Psoas muscle (tissue), 7 donors: ENCODE measurements at regions not wholly inside any gene's neighbourhood (a gene's known extent, or its start where the extent isn't known, plus 50 kb on each side); places are given as distances from the start of the nearest gene placed in this dataset.

ENCODE experiments used
- ATAC-seq, 4 donors: fragments of 200-7000 bp; cut with Tn5 transposase; one replicate each; pipeline ENCODE4 v1.9.1; 2020; ENCODE audit warnings: moderate library complexity in 3 of 4, mild to moderate bottlenecking in 2 of 4
- DNase-seq, 2 donors: peaks; one replicate each; pipeline ENCODE4 v3.0.0-alpha.2; 2020
- H3K27ac ChIP-seq: fragments of 200-600 bp; one replicate; pipeline ENCODE4 v1.8.0; 2022
- H3K27me3 ChIP-seq, 3 donors: fragments of 200-600 bp in 1 of 3; one replicate each; pipeline versions ENCODE4 v1.6.1 to v1.8.0; 2013 to 2022; ENCODE audit warnings: low read length in 2 of 3, mild to moderate bottlenecking in 2 of 3, moderate library complexity in 1 of 3; ENCODE audit not compliant: insufficient read depth in 3 of 3
- H3K36me3 ChIP-seq, 2 donors: fragments of 200-600 bp in 1 of 2; one replicate each; pipeline versions ENCODE4 v1.6.1 to v1.8.0; 2013 to 2022; ENCODE audit warnings: low read depth in 1 of 2, mild to moderate bottlenecking in 1 of 2, moderate library complexity in 1 of 2; ENCODE audit not compliant: insufficient read depth in 1 of 2
- H3K4me1 ChIP-seq: fragments of 200-600 bp; one replicate; pipeline ENCODE4 v1.8.0; 2022
- H3K4me3 ChIP-seq: fragments of 200-600 bp; one replicate; pipeline ENCODE4 v1.8.0; 2022; ENCODE audit warnings: mild to moderate bottlenecking
- H3K9me3 ChIP-seq: fragments of 200-600 bp; one replicate; pipeline ENCODE4 v1.8.0; 2022
- CTCF ChIP-seq: fragments of 200-600 bp; IDR thresholded peaks from one replicate; pipeline ENCODE4 v1.8.0; 2022; ENCODE audit warnings: antibody characterized with exemption
- WGBS, 3 donors: extraction: QIAGEN DNeasy Blood & Tissue Kit; methylation state at CpG; one replicate each; pipeline versions ENCODE4 v1.1.6 to v1.1.7; 2013; 5-methylcytosine and 5-hydroxymethylcytosine counted together
- intact Hi-C, 2 donors: fragments of 100-400 bp; cut with DNase I; formaldehyde crosslinking; loops; one replicate each; pipeline versions ENCODE4 v1.11.0 to v1.14.2; 2022
- donor health status: healthy with polysubstance abuse.
- donor health status: DM: no; HTN: no; CAD: no; lungs with moderate emphysema.
- donor health status: Bipolar disorder and iron deficiency.
- donor health status: healthy.
- donor health status: DM: yes; HTN: yes; CAD: no.
- donor health status: DM: no; HTN: no; CAD: no.
- donor health status: DM: yes; HTN: yes; CAD: no.

- Histone ChIP-seq H3K4me1 (no peaks in the 10 kb centered on the region), H3K36me3 (no peaks in the 10 kb centered on the region), H3K9me3 (no peaks in the 10 kb centered on the region), H3K27me3 (peaks cover 0 to 27% (median 6%) of the 10 kb centered on the region in 3 donors), H3K4me3 (no peak overlapping the region), H3K27ac (no peak overlapping the region)
- ATAC-seq = no peak
- no peak for DNase-seq
- WGBS, 3 donors = 17 to 35% (median 29%) methylated on average over 1 of the region's 1 CpG
- intact Hi-C loops = no loop called here
- no peak for TF ChIP-seq CTCF
Observed at GRCh38 chr2:16039055-16039454, 98.7 kb downstream of the MYCN start.

- H3K27ac ChIP-seq = no peak overlapping the region
- no peaks in the 10 kb centered on the region for H3K9me3 ChIP-seq
Observed at GRCh38 chr2:16038621-16039020, 98.3 kb downstream of the MYCN start.

GRCh38 chr2:16037808-16038457 lies 97.6 kb downstream of the MYCN start:
- WGBS, 3 donors = 13 to 22% (median 17%) methylated on average over 13 of the region's 13 CpGs
- Histone ChIP-seq H3K4me3 (no peak overlapping the region), H3K27ac (no peak overlapping the region), H3K27me3 (peaks cover 0 to 27% (median 6%) of the 10 kb centered on the region in 3 donors), H3K9me3 (no peaks in the 10 kb centered on the region), H3K4me1 (no peaks in the 10 kb centered on the region), H3K36me3 (no peaks in the 10 kb centered on the region)
- DNase-seq (no peak), ATAC-seq (no peak)
- intact Hi-C loops = no loop called here
- TF ChIP-seq CTCF = no peak

More at GRCh38 chr2:16038621-16039020, 98.3 kb downstream of the MYCN start:
- no peak for TF ChIP-seq CTCF
- Histone ChIP-seq H3K27me3 (peaks cover 0 to 27% (median 6%) of the 10 kb centered on the region in 3 donors), H3K4me1 (no peaks in the 10 kb centered on the region), H3K36me3 (no peaks in the 10 kb centered on the region), H3K4me3 (no peak overlapping the region)
- 25 to 36% (median 29%) methylated on average over 11 of the region's 11 CpGs for WGBS, 3 donors
- DNase-seq (no peak), ATAC-seq (no peak)
- intact Hi-C loops = no loop called here

- Histone ChIP-seq H3K27ac (no peak overlapping the region), H3K36me3 (no peaks in the 10 kb centered on the region), H3K4me1 (no peaks in the 10 kb centered on the region), H3K4me3 (no peak overlapping the region), H3K27me3 (peaks cover 0 to 21% (median 3%) of the 10 kb centered on the region in 3 donors), H3K9me3 (no peaks in the 10 kb centered on the region)
- intact Hi-C loops = no loop called here
- TF ChIP-seq CTCF = no peak
- no peak for DNase-seq
- 92 to 97% (median 93%) methylated on average over 3 of the region's 3 CpGs for WGBS, 3 donors
- no peak for ATAC-seq
Observed at GRCh38 chr2:16036951-16037350, 96.6 kb downstream of the MYCN start.
